HepG2 (cell line): ENCODE measurements at regions not wholly inside any gene's neighbourhood (a gene's known extent, or its start where the extent isn't known, plus 50 kb on each side); places are given as distances from the start of the nearest gene placed in this dataset.
"Not testable (repeated sequence)": the region's sequence is repeated elsewhere in the genome, so short reads cannot be mapped to it uniquely, and the experiment has no call there.

Experiments used
- ATAC-seq: fragments of 200-7000 bp; cut with Tn5 transposase; 3 replicates; pipeline ENCODE4 v1.9.1; 2020; ENCODE audit warnings: mild to moderate bottlenecking, moderate library complexity
- BruUV-seq: library from RNA; stranded (reverse); fragments of 400-500 nt; replicated peaks from 2 replicates; lab custom pipeline; 2021; lab: Mats Ljungman, UMichigan
- CTCF ChIA-PET: fragments of 300-600 bp; formaldehyde crosslinking; extraction: SDS; loops from one replicate; lab custom pipeline; 2021; ENCODE audit warnings: low total read pairs, inconsistent platforms, low intra/inter-chr PET ratio; lab: Yijun Ruan, JAX
- POLR2A ChIA-PET: fragments of 350-600 bp; sonication (Branson Sonifier 250); formaldehyde crosslinking; loops from one replicate; lab custom pipeline; 2020; ENCODE audit warnings: antibody characterized with exemption, inconsistent platforms; lab: Yijun Ruan, JAX
- DNase-seq: peaks from one replicate; pipeline ENCODE4 v3.0.0-alpha.2; 2015; ENCODE audit warnings: low spot score
- FAIRE-seq: peaks from 3 replicates; lab custom pipeline; 2011; peaks lifted over from hg19 to GRCh38; lab: Jason Lieb, UNC
- H2AFZ ChIP-seq: one replicate; pipeline ENCODE4 v1.6.1; 2011; ENCODE audit warnings: low read length, inconsistent platforms
- H3K27ac ChIP-seq: fragments of 300-600 bp; 3 replicates; pipeline ENCODE4 v1.8.0; 2011; ENCODE audit warnings: mixed run types, mild to moderate bottlenecking, mixed read lengths, low read length, inconsistent platforms; ENCODE audit not compliant: insufficient read depth; ENCODE audit errors: extremely low read length
- H3K27me3 ChIP-seq, 2 experiments: fragments of 200-600 bp in 1 of 2; 2 replicates in 1 of 2; 3 replicates in 1 of 2; pipeline versions ENCODE4 v1.6.0 to v1.8.0; 2011; ENCODE audit warnings: low read length in 2 of 2, mild to moderate bottlenecking in 2 of 2, moderate library complexity in 2 of 2, inconsistent platforms in 1 of 2; ENCODE audit not compliant: insufficient read depth in 2 of 2, control insufficient read depth in 1 of 2
- H3K36me3 ChIP-seq, 2 experiments: fragments of 200-600 bp in 1 of 2; replicated peaks in 1 of 2; 2 replicates in 1 of 2; 3 replicates in 1 of 2; pipeline versions ENCODE4 v1.5.1 to v1.8.0; 2011; ENCODE audit warnings: low read length in 2 of 2, inconsistent platforms in 1 of 2; ENCODE audit not compliant: insufficient read depth in 2 of 2, control insufficient read depth in 1 of 2
- H3K4me1 ChIP-seq: 2 replicates; pipeline ENCODE4 v1.5.1; 2012; ENCODE audit warnings: low read length, inconsistent platforms; ENCODE audit not compliant: insufficient read depth
- H3K4me2 ChIP-seq: 2 replicates; pipeline ENCODE4 v1.6.0; 2011; ENCODE audit warnings: low read depth, low read length, inconsistent platforms
- H3K4me3 ChIP-seq, 3 experiments: fragments of 200-600 bp in 1 of 3; sonication (generic), shearing (Covaris generic) in 1 of 3; replicated peaks in 1 of 3; 2 replicates each; pipeline ENCODE4 v1.5.1; 2011 to 2016; ENCODE audit warnings: low read length in 3 of 3, inconsistent platforms in 2 of 3, low read depth in 2 of 3, mild to moderate bottlenecking in 2 of 3, control low read depth in 1 of 3, mixed read lengths in 1 of 3; ENCODE audit not compliant: insufficient read depth in 1 of 3
- H3K79me2 ChIP-seq: one replicate; pipeline ENCODE4 v1.6.1; 2011; ENCODE audit warnings: low read length, inconsistent platforms; ENCODE audit not compliant: insufficient read depth
- H3K9ac ChIP-seq: 2 replicates; pipeline ENCODE4 v1.6.0; 2011; ENCODE audit warnings: mild to moderate bottlenecking, low read depth, low read length, inconsistent platforms; ENCODE audit not compliant: insufficient read depth
- H3K9me3 ChIP-seq: 2 replicates; pipeline ENCODE4 v1.5.1; 2012; ENCODE audit warnings: mild to moderate bottlenecking, low read length
- H4K20me1 ChIP-seq: 2 replicates; pipeline ENCODE4 v1.6.0; 2011; ENCODE audit warnings: inconsistent platforms, mild to moderate bottlenecking, low read length, moderate library complexity; ENCODE audit not compliant: insufficient read depth
- ATF1 ChIP-seq: IDR thresholded peaks from 2 replicates; pipeline ENCODE4 v1.6.1; 2016; ENCODE audit warnings: mild to moderate bottlenecking, control low read depth
- HCFC1 ChIP-seq: fragments of 150-350 bp; IDR thresholded peaks from 2 replicates; pipeline ENCODE4 v1.6.1; 2014; ENCODE audit warnings: low read depth, low read length
- HDAC2 ChIP-seq: sonication (generic); formaldehyde crosslinking; IDR thresholded peaks from 2 replicates; pipeline ENCODE4 v1.4.0; 2020; ENCODE audit warnings: missing genetic modification reagents
- KDM6A ChIP-seq: IDR thresholded peaks from 2 replicates; pipeline ENCODE4 v1.6.1; 2016; ENCODE audit warnings: low read depth
- NFRKB ChIP-seq: fragments of 450-650 bp; IDR thresholded peaks from 2 replicates; pipeline ENCODE4 v1.6.1; 2017
- NR2F2 ChIP-seq: IDR thresholded peaks from 2 replicates; pipeline ENCODE4 v1.6.1; 2012; ENCODE audit warnings: low read depth, inconsistent platforms, borderline replicate concordance
- PLRG1 ChIP-seq: fragments of 450-650 bp; conservative IDR thresholded peaks from 2 replicates; pipeline ENCODE4 v1.6.1; 2016
- RXRA ChIP-seq: sonication (generic); formaldehyde crosslinking; IDR thresholded peaks from 2 replicates; pipeline ENCODE4 v1.5.1; 2020; ENCODE audit warnings: missing genetic modification reagents
- SNAI1 ChIP-seq: sonication (generic); formaldehyde crosslinking; IDR thresholded peaks from 2 replicates; pipeline ENCODE4 v1.5.0; 2020; ENCODE audit warnings: mild to moderate bottlenecking, missing genetic modification reagents, borderline replicate concordance
- SP140L ChIP-seq: sonication (generic); formaldehyde crosslinking; IDR thresholded peaks from 2 replicates; pipeline ENCODE4 v1.4.0; 2020; ENCODE audit warnings: missing genetic modification reagents, borderline replicate concordance
- ZNF251 ChIP-seq: sonication (generic); formaldehyde crosslinking; IDR thresholded peaks from 2 replicates; pipeline ENCODE4 v1.9.0; 2021; ENCODE audit warnings: mild to moderate bottlenecking, missing genetic modification reagents
- ZNF550 ChIP-seq: sonication (generic); formaldehyde crosslinking; IDR thresholded peaks from 2 replicates; pipeline ENCODE4 v1.4.0; 2020; ENCODE audit warnings: mild to moderate bottlenecking, missing genetic modification reagents, borderline replicate concordance
- ZNF619 ChIP-seq: sonication (generic); formaldehyde crosslinking; IDR thresholded peaks from 2 replicates; pipeline ENCODE4 v1.4.0; 2020; ENCODE audit warnings: mild to moderate bottlenecking, missing genetic modification reagents
- ZNF660 ChIP-seq: sonication (generic); formaldehyde crosslinking; IDR thresholded peaks from 2 replicates; pipeline ENCODE4 v1.5.1; 2020; ENCODE audit warnings: mild to moderate bottlenecking, low read depth, missing genetic modification reagents, borderline replicate concordance
- ZNF792 ChIP-seq: IDR thresholded peaks from 2 replicates; pipeline ENCODE4 v1.6.1; 2016
- ZSCAN20 ChIP-seq: sonication (generic); formaldehyde crosslinking; IDR thresholded peaks from 2 replicates; pipeline ENCODE4 v1.4.0; 2020; ENCODE audit warnings: missing genetic modification reagents, mild to moderate bottlenecking, borderline replicate concordance
- WGBS: methylation state at CpG from one replicate; pipeline ENCODE4 v1.1.6; 2017; ENCODE audit warnings: low lambda C conversion rate; 5-methylcytosine and 5-hydroxymethylcytosine counted together
- in situ Hi-C: cut with HindIII; loops from 2 replicates; pipeline ENCODE4 v1.10.0; 2017; ENCODE audit warnings: low pct_unique_long_range_greater_than_20kb; ENCODE audit not compliant: extremely low pct_ligation_motif_present
- intact Hi-C: fragments of 100-400 bp; cut with micrococcal nuclease; formaldehyde crosslinking; loops from one replicate; pipeline ENCODE4 v1.10.0; 2022; ENCODE audit not compliant: unreplicated experiment
- TF ChIP-seq, protein P1 (sequence below): sonication (generic); formaldehyde crosslinking; IDR thresholded peaks from 2 replicates; pipeline ENCODE4 v1.4.0; 2020; ENCODE audit warnings: missing genetic modification reagents
- TF ChIP-seq, protein P2 (sequence below): sonication (generic); formaldehyde crosslinking; IDR thresholded peaks from 2 replicates; pipeline ENCODE4 v1.4.0; 2020; ENCODE audit warnings: missing genetic modification reagents

DNA sequence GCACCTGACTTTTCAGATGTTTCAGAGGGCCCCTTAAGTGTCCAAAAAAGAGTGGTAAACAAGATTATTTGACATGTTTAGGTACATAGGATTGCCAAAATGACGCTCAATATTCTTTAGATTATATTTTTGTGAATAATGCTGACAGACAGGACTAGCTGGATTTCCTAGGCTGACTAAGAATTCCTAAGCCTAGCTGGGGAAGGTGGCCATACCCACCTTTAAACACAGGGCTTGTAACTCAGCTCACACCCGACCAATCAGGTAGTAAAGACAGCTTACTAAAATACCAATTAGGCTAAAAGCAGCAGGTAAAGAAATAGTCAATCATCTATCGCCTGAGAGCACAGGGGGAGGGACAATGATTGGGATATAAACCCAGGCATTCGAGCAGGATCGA, 99.0 kb upstream of the GPR6 start:
- H3K9ac ChIP-seq, H3K27ac ChIP-seq, H3K79me2 ChIP-seq, POLR2A ChIA-PET, intact Hi-C loops, H3K36me3 ChIP-seq, DNase-seq, in situ Hi-C loops, H2AFZ ChIP-seq, H4K20me1 ChIP-seq, BruUV-seq, FAIRE-seq, H3K9me3 ChIP-seq, ATAC-seq, H3K4me3 ChIP-seq, CTCF ChIA-PET, H3K4me1 ChIP-seq: not testable (repeated sequence)
- WGBS, result under 1% methylated on average over 5 of the region's 5 CpGs
- H3K27me3 ChIP-seq, result peaks cover 0 to 29% of the 10 kb centered on the region in 2 experiments; a peak in 3 of 5 replicates
- H3K4me2 ChIP-seq, result peak overlapping the region; percentile 18; the same call in 1 of the 2 replicates

DNA sequence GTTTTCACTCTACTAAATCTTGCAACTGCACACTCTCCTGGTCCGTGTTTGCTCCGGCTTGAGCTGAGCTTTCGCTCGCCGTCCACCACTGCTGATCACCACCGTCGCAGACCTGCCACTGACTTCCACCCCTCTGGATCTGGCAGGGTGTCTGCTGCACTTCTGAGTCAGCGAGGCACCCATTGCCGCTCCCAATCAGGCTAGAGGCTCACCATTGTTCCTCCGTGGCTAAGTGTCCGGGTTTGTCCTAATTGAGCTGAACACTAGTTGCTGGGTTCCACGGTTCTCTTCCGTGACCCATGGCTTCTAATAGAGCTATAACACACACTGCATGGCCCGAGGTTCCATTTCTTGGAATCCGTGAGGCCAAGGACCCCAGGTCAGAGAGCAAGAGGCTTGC, 98.6 kb upstream of the GPR6 start:
- Histone ChIP-seq H3K9me3 (no peaks in the 10 kb centered on the region), H2AFZ (no peak overlapping the region), H3K4me3 (no peak overlapping the region; a peak in 1 of 6 replicates), H4K20me1 (no peaks in the 10 kb centered on the region), H3K9ac (no peak overlapping the region), H3K4me2 (peak overlapping the region; percentile 18; the same call in 1 of the 2 replicates), H3K4me1 (no peaks in the 10 kb centered on the region), H3K27ac (no peak overlapping the region), H3K79me2 (no peaks in the 10 kb centered on the region), H3K36me3 (no peaks in the 10 kb centered on the region), H3K27me3 (peaks cover 0 to 26% of the 10 kb centered on the region in 2 experiments; a peak in 3 of 5 replicates)
- in situ Hi-C loops (no loop called here), intact Hi-C loops (no loop called here)
- ATAC-seq (no peak), DNase-seq (no peak), FAIRE-seq (no peak)
- ChIA-PET CTCF (no interaction called here), POLR2A (no interaction called here)
- 0% methylated on average over 9 of the region's 15 CpGs for WGBS
- BruUV-seq, result no TSS peak
- no peak for TF ChIP-seq SP140L (CRISPR knock-in tag)
- TF ChIP-seq, protein P1, sequence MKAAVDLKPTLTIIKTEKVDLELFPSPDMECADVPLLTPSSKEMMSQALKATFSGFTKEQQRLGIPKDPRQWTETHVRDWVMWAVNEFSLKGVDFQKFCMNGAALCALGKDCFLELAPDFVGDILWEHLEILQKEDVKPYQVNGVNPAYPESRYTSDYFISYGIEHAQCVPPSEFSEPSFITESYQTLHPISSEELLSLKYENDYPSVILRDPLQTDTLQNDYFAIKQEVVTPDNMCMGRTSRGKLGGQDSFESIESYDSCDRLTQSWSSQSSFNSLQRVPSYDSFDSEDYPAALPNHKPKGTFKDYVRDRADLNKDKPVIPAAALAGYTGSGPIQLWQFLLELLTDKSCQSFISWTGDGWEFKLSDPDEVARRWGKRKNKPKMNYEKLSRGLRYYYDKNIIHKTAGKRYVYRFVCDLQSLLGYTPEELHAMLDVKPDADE, result no peak
- no peak for TF ChIP-seq ZSCAN20
- no peak for TF ChIP-seq KDM6A (CRISPR knock-in tag)
- TF ChIP-seq HCFC1, result no peak
- no peak for TF ChIP-seq HDAC2 (CRISPR knock-in tag)
- TF ChIP-seq SNAI1 (CRISPR knock-in tag), result no peak
- TF ChIP-seq ZNF619, result no peak
- no peak for TF ChIP-seq ZNF792 (CRISPR knock-in tag)
- no peak for TF ChIP-seq ZNF550
- TF ChIP-seq ZNF251 (CRISPR knock-in tag), result no peak
- TF ChIP-seq NFRKB, result no peak
- TF ChIP-seq NR2F2, result no peak
- no peak for TF ChIP-seq RXRA (CRISPR knock-in tag)
- TF ChIP-seq, protein P2, sequence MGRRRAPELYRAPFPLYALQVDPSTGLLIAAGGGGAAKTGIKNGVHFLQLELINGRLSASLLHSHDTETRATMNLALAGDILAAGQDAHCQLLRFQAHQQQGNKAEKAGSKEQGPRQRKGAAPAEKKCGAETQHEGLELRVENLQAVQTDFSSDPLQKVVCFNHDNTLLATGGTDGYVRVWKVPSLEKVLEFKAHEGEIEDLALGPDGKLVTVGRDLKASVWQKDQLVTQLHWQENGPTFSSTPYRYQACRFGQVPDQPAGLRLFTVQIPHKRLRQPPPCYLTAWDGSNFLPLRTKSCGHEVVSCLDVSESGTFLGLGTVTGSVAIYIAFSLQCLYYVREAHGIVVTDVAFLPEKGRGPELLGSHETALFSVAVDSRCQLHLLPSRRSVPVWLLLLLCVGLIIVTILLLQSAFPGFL, result no peak
- TF ChIP-seq PLRG1, result no peak
- TF ChIP-seq ATF1 (CRISPR knock-in tag), result no peak
- no peak for TF ChIP-seq ZNF660 (CRISPR knock-in tag)
